A172 (cell line): ENCODE measurements at regions not wholly inside any gene's neighbourhood (a gene's known extent, or its start where the extent isn't known, plus 50 kb on each side); places are given as distances from the start of the nearest gene placed in this dataset.
A peak's percentile ranks its signal among the peaks of the same experiment; 100 is the strongest.

Experiments
- DNase-seq: peaks from one replicate; pipeline ENCODE4 v3.0.0-alpha.2; 2015; ENCODE audit warnings: low spot score

GRCh38 chr21:41045534-41046268 is 122.3 kb upstream of the BACE2 start:
- no peak for DNase-seq

GRCh38 chr21:41048145-41048544 is 119.8 kb upstream of the BACE2 start:
- no peak for DNase-seq

GRCh38 chr21:41048623-41049022 is 119.3 kb upstream of the BACE2 start:
- DNase-seq: no peak

DNA sequence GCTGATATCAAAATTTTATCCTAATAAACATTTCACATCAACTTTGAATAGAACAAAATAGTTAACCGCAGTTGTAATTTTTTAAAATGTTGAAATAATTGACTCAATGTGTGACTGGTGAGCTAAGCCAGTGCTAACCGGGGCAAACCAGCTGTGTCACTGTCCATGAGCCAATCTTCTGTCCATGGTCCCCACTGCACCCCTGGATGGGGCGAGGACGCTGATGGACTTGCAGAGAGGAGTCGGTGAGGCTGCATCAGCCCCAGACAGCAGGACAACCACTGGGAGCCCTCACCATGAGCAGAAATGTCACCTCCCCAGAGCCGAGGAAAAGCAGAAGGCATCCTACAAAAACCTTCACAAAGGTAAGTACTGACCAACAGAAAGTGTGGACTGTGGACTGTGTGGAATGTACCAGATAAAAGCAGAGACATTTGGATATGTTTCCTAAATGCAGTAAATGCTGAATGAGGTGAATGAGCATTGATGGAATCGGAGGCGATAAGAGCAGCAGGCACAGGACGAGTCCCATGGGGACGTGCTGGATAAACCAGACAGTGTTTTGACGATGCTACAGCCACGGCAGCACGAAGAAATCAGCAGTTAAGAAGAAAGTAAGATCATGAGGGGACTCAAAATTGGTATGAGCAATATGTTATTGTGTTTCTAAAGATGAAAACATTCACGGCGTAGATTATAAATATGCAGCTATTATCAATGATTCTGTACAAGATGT is 115.0 kb upstream of the BACE2 start:
- DNase-seq: no peak

GRCh38 chr21:41054018-41054578 is 113.9 kb upstream of the BACE2 start:
- DNase-seq: no peak

GRCh38 chr21:41055266-41055665 is 112.7 kb upstream of the BACE2 start:
- no peak for DNase-seq

DNA sequence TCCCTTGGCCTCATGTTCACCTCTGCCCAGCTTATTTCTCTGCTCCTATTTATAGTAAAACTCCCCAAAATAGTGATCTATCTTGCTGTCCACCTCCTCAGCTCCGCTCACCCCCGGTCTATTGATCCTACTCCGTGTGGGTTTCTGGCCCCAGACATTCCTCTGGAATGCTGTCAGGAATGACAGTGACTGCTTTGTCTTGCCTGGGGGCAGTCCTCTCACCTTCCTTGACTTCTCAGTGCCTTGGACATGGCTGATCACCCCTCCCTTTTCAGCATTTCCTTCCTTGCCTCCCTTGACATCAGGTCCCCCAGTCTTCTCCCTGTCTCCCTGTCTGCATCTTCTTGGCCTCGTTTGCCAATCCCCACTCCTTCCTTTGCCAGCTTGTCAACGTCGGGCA is 108.1 kb upstream of the BACE2 start:
- no peak for DNase-seq

- no peak for DNase-seq
Observed at GRCh38 chr21:41061701-41062100, 106.3 kb upstream of the BACE2 start.

- DNase-seq: no peak
Observed at GRCh38 chr21:41064334-41064791, 103.6 kb upstream of the BACE2 start.

- DNase-seq: no peak
Observed at GRCh38 chr21:41064951-41065350, 103.0 kb upstream of the BACE2 start.

DNA sequence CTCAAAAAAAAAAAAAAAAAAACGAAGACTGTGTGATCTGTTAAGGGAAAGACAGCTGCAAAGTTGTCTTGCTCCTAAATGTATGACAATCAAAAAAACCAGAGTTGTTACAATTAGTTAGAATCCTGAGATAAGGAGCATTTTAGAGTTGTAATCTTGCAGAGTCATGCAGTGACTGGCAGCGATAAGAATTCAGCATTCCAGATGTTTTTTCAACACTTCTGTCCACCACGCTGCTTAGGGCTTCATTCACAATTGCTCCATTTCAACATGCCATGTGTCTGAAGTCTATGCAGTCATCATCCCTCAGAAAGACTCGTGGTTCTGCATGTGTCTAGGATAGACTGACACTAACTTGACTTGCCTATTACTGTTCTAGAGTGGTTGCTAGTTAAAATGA is 102.4 kb upstream of the BACE2 start:
- peak; percentile 13 for DNase-seq

DNA sequence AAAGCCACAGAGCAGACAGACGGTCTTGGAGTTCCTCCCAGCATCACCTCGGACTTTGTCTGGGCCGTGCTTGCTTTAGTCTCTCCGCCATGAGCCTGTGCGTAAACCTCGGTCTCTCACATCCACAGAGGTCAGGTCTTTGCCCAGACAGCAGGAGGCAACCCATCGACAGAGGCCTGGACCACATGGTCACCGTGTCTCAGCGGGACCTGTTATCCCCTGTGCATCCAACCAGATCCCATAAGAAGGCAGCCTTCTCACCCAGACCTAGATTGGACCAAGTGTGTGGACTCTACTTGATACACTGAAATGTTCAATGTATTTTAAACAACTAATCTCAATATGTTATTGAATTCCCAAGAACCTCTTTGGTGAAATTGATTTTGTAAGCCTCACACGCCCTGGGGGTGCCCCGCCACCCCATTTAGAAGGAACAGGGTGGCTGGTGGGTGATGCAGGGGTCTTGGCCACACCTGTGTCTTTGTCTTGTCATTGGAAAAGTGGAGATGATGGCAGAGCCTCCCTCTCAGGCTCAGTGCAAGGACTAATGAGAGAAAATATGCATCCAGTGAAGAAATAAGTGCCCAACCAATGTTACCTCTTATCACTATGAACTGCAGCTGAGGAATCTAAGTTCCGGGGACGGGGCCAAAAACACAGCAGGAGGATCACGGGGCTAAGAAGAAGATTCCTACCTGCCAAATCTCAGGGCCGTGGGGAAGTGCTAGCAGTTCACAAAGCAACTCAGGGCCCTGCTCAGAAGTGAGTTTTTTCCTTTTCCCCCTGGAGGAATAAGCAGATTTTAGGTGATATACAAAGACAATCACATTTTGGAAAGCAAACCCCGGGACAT is 101.6 kb upstream of the BACE2 start:
- DNase-seq: no peak

- DNase-seq: no peak
Observed at GRCh38 chr21:41067709-41068108, 100.3 kb upstream of the BACE2 start.

GRCh38 chr21:41068496-41068895 is 99.5 kb upstream of the BACE2 start:
- DNase-seq: peak; percentile 13

GRCh38 chr21:41068967-41069642 is 98.9 kb upstream of the BACE2 start:
- DNase-seq: peak; percentile 67

DNA sequence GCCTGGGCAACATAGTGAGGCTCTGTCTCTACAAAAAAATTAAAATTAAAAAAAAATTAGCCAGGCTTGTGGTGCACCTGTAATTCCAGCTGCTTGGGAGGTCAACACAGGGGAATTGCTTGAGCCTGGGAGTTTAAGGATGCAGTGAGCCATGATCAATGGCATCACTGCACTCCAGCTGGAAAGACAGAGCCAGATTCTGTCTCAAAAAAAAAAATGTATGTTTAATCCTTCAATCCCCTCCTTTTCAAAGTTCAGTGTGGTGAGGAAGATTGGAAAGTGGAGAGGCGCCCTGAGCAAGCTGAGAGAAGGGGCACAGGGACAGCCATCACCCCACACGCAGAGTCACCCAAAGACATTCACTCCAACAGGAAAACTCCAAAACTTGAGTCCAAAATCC is 97.7 kb upstream of the BACE2 start:
- no peak for DNase-seq

DNA sequence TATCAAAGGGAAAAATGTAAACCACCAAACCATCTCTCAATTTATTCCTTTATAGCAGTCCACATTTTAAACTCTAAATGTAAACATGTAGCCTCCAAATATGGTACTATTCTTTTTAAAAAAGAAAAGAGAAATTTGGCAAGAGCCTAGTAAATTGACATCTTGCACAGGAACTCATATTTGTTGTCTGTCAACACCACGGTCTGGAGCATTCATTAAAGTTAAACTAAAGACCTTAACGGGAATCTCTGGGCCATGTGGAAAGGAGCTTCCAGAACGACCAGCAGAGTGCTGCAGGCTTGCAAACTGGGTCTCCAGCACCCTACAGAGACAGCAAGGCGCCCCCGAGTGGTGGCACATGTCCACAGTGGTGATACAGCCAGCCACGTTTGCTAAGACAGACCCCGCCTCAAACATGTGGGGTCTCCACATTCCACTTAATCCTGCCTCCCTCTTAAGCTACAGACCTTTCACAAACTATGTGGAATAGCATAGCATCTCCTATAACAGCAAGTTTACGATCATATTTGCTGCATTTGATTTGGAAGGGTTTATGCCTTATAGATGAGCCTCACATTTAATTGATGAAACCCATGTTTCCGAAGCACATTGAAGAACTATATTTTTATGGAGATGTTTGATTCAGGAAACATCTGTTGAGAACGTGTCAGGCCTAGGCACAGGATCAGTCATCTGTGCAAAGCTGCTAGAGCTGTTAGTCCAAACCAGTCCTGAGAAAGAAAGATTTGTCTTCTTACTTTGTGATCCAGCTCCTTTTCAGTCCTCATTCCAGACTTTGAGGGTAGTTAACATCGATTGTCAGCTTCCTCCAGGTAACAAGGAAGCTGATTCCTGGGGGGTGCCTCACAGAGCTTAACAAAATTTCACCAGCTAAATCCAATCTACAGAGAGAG is 96.4 kb upstream of the BACE2 start:
- no peak for DNase-seq

GRCh38 chr21:41073558-41073957 is 94.4 kb upstream of the BACE2 start:
- DNase-seq: no peak

GRCh38 chr21:41074396-41075184 is 93.4 kb upstream of the BACE2 start:
- DNase-seq: no peak

DNA sequence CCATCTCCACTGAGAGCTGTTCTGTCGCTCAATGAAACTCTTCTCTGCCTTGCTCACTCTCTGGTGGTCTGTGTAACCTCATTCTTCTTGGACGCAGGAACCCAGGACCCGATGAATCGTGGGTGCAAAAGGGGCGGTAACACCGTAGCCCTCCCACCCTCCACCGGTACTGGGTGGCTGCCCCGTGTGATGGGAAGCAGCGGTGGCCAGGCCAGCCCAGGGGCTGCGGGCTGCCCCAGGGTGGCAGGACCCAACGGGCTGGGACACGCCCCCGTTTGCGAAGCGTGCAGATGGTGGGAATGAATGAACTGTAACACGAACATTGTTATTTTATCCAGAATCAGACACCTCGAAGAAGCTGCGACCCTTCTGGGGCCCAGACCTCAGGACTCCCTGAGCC is 92.3 kb upstream of the BACE2 start:
- DNase-seq: no peak
